Endothelial cell (in vitro differentiated cells): ENCODE measurements at regions not wholly inside any gene's neighbourhood (a gene's known extent, or its start where the extent isn't known, plus 50 kb on each side); places are given as distances from the start of the nearest gene placed in this dataset.

Experiments used
- DNase-seq: peaks from one replicate; pipeline ENCODE4 v3.0.0; 2021; ENCODE audit warnings: low spot score
- H3K27ac Mint-ChIP-seq: one replicate; pipeline ENCODE4 v1.8.0; 2021; ENCODE audit warnings: mixed read lengths, inconsistent platforms; ENCODE audit not compliant: unreplicated experiment
- H3K27me3 Mint-ChIP-seq: one replicate; pipeline ENCODE4 v1.8.0; 2021; ENCODE audit warnings: mild to moderate bottlenecking, moderate library complexity, mixed read lengths, inconsistent platforms; ENCODE audit not compliant: unreplicated experiment
- H3K36me3 Mint-ChIP-seq: one replicate; pipeline ENCODE4 v1.8.0; 2021; ENCODE audit warnings: mild to moderate bottlenecking, low read depth, mixed read lengths, inconsistent platforms; ENCODE audit not compliant: unreplicated experiment
- H3K4me1 Mint-ChIP-seq: one replicate; pipeline ENCODE4 v1.8.0; 2021; ENCODE audit warnings: mild to moderate bottlenecking, mixed read lengths, inconsistent platforms; ENCODE audit not compliant: unreplicated experiment
- H3K4me3 Mint-ChIP-seq: one replicate; pipeline ENCODE4 v1.8.0; 2021; ENCODE audit warnings: mild to moderate bottlenecking, mixed read lengths, inconsistent platforms; ENCODE audit not compliant: unreplicated experiment
- H3K9me3 Mint-ChIP-seq: one replicate; pipeline ENCODE4 v1.8.0; 2021; ENCODE audit warnings: mixed read lengths, inconsistent platforms; ENCODE audit not compliant: unreplicated experiment
- TF ChIP-seq, protein P1 (sequence below): fragments of 200-600 bp; sonication (generic); IDR thresholded peaks from one replicate; pipeline ENCODE4 v1.5.0; 2021; ENCODE audit warnings: antibody characterized with exemption; ENCODE audit not compliant: unreplicated experiment

DNA sequence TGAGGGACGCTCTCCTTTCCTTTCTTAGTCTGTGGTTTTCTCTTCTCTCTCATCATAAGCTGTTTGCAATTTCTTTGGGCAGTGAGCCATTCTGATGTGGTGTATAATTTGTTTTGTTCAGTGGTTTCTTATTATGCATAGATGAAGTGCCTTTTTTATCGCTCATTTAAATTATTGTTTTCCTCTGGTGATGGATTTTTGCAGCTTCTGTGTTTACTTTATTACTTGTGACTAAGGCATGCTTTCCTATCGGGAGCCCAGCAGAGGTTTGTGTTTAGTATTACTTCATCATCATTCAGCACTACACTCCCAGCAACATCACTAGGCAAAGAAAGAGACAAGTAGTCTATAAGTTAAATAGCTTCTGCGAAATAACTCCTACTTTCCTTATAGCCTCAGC is 586.6 kb upstream of the NOVA1 start:
- H3K27me3 Mint-ChIP-seq: no peaks in the 10 kb centered on the region
- no peak overlapping the region for H3K27ac Mint-ChIP-seq
- no peak overlapping the region for H3K4me3 Mint-ChIP-seq
- H3K9me3 Mint-ChIP-seq: no peaks in the 10 kb centered on the region
- H3K36me3 Mint-ChIP-seq: no peaks in the 10 kb centered on the region
- no peaks in the 10 kb centered on the region for H3K4me1 Mint-ChIP-seq
- DNase-seq: no peak
- TF ChIP-seq, protein P1, sequence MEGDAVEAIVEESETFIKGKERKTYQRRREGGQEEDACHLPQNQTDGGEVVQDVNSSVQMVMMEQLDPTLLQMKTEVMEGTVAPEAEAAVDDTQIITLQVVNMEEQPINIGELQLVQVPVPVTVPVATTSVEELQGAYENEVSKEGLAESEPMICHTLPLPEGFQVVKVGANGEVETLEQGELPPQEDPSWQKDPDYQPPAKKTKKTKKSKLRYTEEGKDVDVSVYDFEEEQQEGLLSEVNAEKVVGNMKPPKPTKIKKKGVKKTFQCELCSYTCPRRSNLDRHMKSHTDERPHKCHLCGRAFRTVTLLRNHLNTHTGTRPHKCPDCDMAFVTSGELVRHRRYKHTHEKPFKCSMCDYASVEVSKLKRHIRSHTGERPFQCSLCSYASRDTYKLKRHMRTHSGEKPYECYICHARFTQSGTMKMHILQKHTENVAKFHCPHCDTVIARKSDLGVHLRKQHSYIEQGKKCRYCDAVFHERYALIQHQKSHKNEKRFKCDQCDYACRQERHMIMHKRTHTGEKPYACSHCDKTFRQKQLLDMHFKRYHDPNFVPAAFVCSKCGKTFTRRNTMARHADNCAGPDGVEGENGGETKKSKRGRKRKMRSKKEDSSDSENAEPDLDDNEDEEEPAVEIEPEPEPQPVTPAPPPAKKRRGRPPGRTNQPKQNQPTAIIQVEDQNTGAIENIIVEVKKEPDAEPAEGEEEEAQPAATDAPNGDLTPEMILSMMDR: no peak

DNA sequence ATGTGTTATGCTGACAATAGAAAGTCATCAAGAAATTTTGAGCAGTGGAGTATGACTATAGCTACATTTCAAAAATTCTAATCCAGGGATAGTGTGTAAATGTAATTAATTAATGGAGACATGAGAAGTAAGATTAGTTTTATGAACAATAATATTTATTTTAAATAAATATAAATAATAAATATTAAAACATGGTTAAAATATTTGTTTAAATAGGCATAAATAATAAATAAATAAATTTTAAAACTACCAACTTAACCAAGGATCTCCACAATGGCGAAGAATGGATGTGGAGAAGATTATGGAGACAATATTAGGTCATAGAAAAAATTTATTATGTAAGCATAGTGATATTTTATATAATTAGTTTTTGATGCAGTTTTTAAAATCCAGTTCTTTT is 588.2 kb upstream of the NOVA1 start:
- Mint-ChIP-seq H3K4me1 (no peaks in the 10 kb centered on the region), H3K27ac (no peak overlapping the region), H3K4me3 (no peak overlapping the region), H3K36me3 (no peaks in the 10 kb centered on the region), H3K9me3 (no peaks in the 10 kb centered on the region), H3K27me3 (no peaks in the 10 kb centered on the region)
- DNase-seq: no peak
- TF ChIP-seq, protein P1: no peak

DNA sequence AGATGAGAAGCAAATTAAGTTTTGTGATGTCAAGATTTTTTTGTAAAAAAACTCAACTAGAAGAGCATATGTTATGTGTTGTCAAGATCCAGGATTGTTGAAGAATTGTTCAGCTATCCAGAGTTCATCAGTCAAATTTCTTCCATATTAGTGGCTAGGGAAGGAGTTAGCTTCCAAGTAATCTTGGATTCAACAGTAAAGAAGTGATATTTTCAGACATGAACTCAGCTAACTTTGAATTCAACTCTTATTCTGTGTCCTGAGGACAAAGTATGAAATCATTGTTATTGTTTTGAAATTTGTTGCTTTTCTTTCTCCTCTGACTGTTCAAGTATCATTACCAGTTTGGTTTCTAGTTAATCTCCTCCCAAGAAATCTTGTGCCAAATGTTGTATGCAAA is 589.3 kb upstream of the NOVA1 start:
- no peak for DNase-seq
- Mint-ChIP-seq H3K9me3 (no peaks in the 10 kb centered on the region), H3K36me3 (no peaks in the 10 kb centered on the region), H3K27ac (no peak overlapping the region), H3K4me3 (no peak overlapping the region), H3K27me3 (no peaks in the 10 kb centered on the region), H3K4me1 (no peaks in the 10 kb centered on the region)
- TF ChIP-seq, protein P1: no peak

DNA sequence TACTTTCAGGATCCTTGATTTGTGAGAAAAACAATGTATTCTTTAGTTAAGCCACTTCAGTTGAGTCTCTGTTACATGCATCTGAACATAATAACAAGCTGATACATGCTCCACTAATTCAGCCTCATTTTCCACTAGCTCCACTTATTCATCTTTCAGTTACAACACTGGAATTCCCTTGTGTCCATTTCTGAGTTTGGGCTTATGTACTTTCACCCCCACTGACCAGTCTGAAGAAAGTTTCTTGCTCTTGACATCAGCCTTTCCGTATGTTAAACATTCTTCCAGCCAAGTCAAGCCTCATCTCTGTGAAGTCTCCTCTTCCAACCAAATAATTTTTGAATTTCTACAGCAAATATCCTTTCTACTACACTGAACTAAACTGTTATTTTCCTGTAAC is 592.5 kb upstream of the NOVA1 start:
- H3K36me3 Mint-ChIP-seq: no peaks in the 10 kb centered on the region
- TF ChIP-seq, protein P1: no peak
- no peaks in the 10 kb centered on the region for H3K4me1 Mint-ChIP-seq
- DNase-seq: no peak
- no peak overlapping the region for H3K27ac Mint-ChIP-seq
- H3K4me3 Mint-ChIP-seq: no peak overlapping the region
- H3K9me3 Mint-ChIP-seq: no peaks in the 10 kb centered on the region
- H3K27me3 Mint-ChIP-seq: no peaks in the 10 kb centered on the region

DNA sequence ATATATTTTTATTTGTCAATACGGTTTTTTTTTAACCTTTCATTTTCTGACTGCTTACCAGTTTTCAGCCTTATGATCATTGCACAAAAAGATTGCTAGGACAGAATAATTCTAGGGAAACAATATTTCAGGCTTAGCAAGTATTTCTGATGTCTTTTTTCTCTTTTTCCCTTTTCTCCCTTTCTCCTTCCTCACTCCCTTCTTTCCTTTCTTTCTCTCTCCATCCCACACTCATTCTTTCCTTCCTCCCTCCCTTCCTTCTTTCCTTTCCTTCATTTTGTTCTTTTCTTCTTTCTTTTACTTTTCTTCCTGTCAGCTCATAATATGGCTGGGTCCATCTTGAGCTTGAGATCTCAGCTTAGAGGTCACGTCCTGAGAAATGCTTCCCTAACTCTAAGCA is 601.4 kb upstream of the NOVA1 start:
- TF ChIP-seq, protein P1: no peak

More for the DNA sequence above, 601.4 kb upstream of the NOVA1 start:
- Mint-ChIP-seq H3K4me3 (no peak overlapping the region), H3K9me3 (no peaks in the 10 kb centered on the region), H3K36me3 (no peaks in the 10 kb centered on the region), H3K27me3 (no peaks in the 10 kb centered on the region), H3K27ac (no peak overlapping the region), H3K4me1 (no peaks in the 10 kb centered on the region)
- DNase-seq: no peak
